Amygdala (tissue), 56 donors: ENCODE measurements at regions not wholly inside any gene's neighbourhood (a gene's known extent, or its start where the extent isn't known, plus 50 kb on each side); places are given as distances from the start of the nearest gene placed in this dataset.
"Not testable (repeated sequence)": the region's sequence is repeated elsewhere in the genome, so short reads cannot be mapped to it uniquely, and the experiment has no call there.

Experiments used
- DNase-seq, 56 donors: peaks; one replicate each; lab custom pipeline; 2025; lab: John Stamatoyannopoulos, UW

DNA sequence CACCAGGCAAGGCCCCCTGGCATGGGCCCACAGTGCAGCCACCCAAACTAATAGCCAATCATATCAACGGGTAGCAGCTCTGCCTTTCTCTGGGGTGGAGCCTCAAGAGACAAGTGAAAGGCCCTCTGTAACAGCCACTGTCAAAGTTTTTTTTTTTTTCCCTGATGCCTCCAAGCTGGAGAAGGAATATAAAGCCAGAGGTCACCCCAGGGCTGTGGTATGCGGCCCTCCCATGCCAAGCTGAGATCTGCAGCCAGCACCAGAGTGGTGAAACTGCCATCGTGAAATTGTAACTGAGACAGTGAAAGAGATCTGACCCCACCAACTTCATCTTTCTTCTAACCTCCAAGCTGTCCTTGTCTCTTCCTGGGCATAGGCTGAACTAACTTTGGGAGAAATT, 407.0 kb downstream of the KLHL4 start:
- DNase-seq: no peak

DNA sequence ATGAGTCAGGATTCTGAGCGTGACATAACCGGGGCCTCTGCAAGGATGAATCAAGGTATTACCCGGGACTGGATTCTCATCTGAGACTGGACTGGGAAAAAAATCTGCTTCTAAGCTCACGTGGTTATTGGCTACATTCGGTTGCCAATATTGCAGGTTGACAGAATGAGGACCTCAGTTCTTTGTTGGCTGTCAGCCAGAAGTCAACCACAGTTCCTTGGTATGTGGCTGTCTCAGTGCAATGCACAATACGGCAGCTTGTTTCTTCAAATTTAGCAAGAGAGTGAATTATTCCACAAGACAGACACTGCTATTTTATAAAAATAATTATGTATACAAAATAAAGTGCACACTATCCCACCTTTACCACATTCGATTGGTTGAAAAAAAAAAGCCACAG, 424.2 kb downstream of the KLHL4 start:
- no peak for DNase-seq

DNA sequence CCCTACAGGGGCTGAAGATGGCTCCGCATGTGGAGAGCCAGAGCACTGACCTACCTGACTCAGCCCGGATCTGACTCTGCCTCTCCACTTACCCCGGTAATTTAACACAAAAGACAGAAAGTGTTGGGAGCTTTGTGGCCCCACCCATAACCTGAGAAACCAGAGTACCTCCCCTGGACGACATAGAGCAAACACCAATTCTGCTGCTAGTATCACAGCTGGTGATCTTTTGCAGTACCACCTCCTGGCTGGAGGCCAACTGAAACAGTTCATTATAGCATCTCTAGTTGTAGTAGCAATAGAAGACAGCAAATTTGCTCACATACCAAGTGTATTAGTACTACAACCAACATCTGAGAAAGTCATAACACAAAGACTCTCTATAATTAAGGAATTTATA, 443.9 kb downstream of the KLHL4 start:
- no peak for DNase-seq

DNA sequence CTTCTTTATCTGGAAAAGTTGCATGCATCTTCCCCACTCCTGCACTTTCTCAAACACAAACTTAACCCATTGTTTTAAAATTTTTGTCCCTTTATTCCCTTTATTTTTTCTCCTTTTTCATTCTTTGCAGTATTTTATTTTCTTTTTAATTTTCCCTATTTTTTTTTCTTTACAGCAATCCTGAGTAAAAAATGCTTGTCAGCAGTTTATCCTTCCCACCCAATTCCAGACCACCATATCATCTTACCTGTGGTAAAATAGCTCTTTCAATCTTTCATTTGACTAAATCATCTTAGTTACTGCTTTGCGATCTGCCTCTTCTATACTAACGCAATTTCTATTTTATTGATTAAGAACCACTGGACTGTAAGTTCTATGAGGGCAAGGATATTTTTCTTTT, 450.5 kb downstream of the KLHL4 start:
- DNase-seq: no peak

DNA sequence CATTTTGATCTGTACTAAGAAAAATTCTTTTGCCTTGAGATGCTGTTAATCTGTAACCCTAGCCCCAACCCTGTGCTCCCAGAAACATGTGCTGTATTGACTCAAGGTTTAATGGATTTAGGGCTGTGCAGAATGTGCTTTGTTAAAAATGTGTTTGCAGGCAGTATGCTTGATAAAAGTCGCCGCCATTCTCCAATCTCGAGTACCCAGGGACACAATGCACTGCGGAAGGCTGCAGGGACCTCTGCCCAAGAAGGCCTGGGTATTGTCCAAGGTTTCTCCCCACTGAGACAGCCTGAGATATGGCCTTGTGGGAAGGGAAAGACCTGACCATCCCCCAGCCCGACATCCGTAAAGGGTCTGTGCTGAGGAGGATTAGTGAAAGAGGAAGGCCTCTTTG, 454.5 kb downstream of the KLHL4 start:
- DNase-seq: not testable (repeated sequence)

DNA sequence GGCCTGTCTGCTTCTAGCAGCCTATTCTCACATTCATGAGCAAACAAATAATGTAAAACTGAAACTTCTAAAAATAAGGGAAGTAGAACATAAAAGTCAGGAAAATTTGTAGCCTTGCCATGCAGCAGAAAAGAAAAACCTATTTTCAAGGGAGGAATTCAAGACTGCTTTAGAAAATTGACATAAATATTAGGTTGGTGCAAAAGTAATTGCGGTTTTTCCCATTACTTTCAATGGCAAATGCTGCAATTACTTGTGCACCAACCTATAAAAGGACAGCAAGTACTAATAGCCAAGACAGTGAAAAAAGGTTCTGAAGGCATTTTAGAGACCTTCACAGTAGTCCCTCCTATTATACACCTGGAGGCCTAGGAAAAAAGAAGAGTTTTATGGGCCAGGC, 457.8 kb downstream of the KLHL4 start:
- DNase-seq: no peak

DNA sequence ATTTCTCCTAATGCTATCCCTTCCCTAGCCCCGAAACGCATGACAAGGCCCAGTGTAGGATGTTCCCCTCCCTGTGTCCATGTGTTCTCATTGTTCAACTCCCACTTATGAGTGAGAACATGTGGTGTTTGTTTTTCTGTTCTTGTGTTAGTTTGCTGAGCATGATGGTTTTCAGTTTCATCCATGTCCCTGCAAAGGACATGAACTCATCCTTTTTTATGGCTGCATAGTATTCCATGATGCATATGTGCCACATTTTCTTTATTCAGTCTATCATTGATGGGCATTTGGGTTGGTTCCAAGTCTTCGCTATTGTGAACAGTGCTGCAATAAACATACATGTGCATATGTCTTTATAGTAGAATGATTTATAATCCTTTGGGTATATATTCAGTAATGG, 490.3 kb downstream of the KLHL4 start:
- DNase-seq: not testable (repeated sequence)

DNA sequence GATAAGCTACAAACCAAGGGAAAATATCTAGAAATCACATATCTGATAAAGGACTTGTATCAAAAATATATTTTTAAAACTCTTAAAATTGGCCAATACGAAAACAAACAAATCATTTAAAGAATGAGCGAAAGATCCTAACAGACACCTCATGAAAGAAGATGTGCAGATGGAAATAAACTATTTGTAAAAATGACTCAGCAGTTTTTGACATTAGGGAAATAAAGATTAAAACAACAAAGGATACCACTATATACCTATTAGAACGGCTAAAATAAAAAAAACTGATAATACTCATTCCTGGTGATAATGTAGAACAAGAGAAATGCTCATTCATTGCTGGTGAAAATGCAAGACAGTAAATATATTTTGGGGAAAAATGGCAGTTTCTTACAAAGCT, 506.4 kb downstream of the KLHL4 start:
- DNase-seq: no peak

DNA sequence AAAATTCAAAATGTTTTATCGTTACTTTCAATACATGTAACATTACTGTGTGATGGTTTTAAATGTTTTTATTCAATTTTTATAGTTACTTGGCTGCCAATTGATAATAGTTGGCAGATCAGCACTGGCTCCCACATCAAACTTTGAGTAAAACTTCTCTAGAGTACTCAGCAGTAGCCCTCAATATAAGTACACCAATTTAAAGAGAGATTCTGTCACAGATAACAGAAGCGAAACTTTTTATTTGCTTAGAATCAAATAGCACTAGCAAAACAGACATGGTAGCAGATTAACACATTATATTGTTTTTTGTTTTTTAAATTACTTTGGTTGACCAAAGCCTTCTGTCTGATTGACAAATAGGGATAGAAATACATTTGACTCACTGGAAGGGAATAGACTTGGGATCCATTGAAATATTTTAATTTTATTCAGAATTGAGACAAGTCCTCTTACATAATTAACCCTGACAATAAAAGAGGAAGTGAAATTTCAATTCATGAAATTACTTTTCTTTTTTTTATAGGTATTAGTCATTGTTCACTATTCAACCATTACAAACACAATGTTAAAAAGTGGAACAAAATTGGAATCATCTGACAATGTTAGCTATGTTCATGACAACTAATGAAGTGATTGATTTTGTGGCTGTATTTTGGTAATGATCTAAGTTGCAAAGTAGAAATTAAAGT, 554.9 kb downstream of the KLHL4 start:
- no peak for DNase-seq

DNA sequence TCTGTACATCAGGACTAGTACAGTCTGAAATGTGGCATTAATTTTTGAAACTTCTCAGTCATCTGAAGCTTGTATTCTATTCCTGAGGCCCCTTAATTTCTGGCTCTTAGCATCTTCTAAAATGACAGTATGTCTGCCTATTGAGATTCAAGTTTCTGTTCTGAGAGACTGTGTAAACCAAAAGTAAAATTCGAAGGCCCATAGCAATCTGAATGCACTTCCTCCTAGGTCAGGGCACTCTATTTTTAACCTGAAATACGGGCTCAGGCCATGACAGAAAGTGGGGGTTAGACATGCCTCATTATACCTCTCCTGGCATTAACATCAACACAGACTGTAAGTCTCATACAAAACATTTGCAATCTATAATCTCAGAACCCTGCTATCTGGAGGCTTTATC, 584.4 kb downstream of the KLHL4 start:
- DNase-seq: no peak

DNA sequence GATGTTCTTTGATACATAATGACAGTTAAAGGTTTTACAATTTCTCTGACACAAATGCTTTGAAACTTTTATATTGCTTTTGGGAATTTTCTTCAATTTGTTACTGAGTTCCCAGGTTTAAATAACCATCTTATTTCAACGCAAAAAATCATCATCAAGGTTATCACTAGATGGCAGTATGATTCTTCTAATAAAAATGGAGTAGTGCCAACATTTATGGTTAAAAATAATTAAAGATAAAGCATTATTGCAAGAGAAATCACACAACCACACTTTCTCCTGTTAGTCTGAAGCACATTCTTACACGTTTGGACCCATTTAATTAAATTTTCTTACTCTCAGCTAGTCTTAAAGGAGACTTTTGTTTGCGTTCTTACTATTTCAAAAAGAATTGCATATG, 611.3 kb upstream of the CPXCR1 start:
- DNase-seq: no peak

DNA sequence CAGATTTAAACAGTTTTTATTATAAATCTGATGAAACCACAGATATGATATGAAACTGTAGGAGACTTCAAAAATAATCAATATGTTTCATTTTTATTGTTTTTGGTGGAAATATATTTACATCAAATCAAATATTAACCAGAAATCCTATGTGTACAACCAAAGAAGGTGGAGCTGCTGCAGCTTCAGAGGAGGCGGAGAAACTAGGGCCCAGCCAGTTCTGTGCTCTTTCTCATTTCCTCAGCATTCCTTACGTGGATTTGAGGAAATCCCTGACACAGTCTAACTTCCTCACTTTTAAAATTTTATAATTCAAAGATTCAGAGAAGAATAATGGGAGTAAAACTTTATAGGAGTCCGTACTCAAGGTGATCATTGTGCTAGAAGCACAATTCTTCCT, 610.7 kb upstream of the CPXCR1 start:
- no peak for DNase-seq

DNA sequence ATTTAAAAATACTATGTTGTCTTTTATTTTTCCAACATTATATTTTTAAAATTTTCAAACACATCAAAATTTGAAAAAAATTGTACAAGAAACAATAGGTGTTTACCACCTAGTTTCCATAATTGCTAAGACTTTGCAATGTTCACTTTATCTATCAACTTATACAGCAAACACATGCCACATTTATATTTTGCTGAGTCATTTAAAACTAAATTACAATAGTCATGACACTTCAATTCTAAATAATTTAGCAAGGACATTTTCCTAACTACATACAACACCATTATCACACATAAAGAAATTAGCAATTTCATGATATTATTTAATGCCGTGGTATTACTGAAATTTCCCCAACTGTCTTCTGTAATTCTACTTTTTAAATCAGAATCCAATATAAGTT, 600.4 kb upstream of the CPXCR1 start:
- DNase-seq: no peak

DNA sequence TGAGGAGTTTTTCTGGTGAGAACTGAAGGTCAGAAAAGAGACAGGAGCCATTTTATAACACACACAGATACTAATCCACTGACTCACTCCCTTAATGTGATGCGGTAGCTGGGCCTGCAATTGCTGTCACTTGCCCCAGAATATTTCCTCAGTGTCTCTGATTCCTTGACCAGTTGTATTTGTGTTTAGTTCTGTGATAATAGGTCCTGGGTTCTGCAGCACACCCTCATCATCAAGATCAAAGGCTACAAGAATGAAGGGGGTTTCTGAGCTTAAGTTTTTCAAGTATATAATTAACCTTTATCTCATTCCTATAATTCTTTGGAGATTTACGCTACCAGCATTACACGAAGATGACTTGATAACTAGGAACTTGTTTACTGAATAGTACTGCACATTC, 576.5 kb upstream of the CPXCR1 start:
- DNase-seq: no peak

DNA sequence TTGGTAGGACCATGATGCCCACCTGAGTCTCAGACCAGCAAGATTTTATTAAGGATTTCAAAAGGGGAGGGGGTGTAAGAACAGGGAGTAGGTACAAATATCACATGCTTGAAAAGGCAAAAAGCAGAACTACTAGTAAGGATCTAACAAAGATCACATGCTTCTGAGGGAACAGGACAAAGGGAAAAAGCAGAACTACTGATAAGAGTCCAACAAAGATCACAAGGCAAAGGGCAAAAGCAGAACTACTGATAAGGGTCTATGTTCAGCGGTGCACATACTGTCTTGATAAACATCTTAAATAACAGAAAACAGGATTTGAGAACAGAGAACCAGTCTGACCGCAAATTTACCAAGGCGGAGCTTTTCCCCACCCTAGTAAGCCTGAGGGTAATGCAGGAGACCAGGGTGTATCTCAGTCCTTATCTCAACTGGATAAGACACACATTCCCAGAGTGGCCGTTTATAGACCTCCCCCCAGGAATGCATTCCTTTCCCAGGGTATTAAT, 573.0 kb upstream of the CPXCR1 start:
- not testable (repeated sequence) for DNase-seq

DNA sequence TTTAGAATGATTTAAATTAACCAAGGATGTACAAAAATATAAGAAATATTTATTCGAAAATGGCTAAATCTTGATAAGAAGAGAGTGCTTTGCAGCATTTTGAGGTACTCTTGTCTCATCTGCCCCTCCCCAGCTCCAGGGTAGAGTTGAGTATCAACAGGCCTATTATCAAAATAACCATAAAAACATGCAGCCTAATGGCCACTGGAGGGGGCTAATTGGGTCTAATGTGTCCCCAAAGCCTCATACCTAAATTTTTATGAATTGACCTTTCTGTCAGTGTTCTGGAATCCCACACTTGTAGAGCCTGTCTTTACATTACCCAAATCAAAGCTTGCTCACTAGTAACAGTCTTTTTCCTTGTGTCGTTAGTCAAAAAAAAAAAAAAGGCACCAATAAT, 544.9 kb upstream of the CPXCR1 start:
- DNase-seq: no peak

DNA sequence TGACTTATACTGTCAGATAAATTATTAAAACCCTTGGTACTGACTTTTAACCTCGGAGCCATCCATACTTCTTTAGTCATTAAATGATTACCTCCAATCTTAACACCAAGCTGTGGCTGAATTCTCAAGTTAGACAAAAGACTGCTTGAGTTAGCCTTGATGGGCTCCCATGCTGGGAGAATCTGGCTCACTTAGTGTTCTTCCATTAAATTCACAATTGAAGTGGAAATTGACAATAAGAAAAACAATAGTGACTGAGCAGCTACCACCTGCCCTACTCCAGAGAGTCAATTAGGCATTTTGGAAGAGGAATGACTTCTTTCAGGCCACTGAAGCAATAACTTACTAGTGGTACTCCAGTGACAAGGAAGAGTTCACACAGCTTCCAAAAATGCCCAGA, 503.0 kb upstream of the CPXCR1 start:
- no peak for DNase-seq

DNA sequence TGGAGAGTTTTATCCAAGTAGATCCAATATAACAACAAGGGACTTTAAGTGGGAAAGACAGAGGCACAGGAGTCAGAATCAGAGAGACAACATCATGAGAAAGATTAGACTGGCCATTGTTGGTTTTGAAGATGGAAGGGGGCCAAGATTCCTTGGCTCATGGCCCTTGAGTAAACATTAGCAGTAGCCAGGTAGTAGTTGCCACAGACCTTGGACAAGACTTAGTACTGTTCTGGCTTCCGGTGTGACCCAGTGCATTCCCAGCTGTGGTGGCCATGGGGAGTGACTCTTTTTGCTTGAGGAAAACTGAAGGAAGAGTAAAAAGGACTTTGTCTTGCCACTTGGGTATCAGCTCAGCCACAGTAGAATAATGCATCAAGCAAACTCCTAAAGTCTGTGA, 462.2 kb upstream of the CPXCR1 start:
- no peak for DNase-seq

DNA sequence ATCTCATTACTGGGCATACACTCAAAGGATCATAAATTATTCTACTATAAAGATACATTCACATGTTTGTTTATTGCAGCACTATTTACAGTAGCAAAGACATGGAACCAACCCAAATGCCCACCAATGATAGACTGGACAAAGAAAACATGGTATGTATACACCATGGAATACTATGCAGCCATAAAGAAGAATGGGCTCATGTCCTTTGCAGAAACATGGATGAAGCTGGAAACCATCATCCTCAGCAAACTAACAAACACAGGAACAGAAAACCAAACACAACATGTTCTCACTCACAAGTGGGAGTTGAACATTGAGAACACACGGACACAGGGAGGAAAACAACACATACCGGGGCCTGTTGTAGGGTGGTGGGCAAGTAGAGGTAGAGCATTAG, 433.1 kb upstream of the CPXCR1 start:
- DNase-seq: not testable (repeated sequence)

DNA sequence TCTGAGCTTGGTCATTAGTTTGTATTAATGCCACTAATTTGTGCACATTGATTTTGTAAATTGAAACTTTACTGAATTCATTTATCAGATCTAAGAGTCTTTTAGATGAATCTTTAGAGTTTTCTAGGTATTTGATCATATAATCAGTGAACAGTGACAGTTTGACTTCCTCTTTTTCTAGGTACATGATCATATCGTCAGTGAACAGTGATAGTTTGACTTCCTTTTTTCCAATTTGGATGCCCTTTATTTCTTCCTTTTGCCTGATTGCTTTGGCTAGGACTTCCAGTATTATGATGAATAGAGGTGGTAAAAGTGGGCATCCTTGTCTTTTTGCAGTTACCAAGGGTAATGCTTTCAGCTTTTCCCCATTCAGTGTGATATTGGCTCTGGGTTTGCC, 421.4 kb upstream of the CPXCR1 start:
- DNase-seq: no peak

DNA sequence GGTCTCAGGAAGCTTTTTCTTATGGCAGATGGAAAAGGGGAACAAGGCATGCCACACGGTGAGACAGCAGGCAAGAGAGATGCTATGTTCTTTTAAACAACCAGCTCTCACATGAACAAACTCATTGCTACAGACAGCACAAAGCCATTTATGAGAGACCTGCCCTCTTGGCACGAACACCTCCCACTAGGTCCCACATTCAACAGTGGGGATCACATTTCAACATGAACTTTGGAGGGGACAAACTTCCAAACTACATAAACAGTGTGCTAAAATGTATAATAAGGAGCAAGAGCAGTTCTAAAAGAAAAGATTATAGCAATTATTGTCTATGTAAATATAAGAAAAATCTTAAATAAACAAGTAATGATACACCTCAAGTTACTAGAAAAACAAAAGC, 391.8 kb upstream of the CPXCR1 start:
- DNase-seq: no peak

DNA sequence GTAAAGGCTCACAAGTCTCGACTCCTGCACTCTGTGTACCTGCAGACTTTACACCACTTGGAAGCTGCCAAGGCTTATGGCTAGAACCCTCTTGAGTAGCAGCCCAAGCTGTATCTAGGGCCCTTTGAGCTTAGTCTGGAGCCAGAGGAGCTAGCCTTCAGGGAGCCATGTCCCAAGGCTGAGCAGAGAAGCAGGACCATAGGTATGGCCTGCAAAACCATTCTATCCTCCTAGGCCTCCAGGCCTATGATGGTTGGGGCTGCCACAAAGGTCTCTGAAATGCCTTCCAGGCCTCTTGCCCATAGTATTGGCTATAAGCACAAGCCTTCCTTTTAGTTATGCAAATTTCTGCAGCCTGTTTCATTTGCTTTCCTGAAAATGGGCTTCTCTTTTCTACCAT, 380.7 kb upstream of the CPXCR1 start:
- DNase-seq: no peak

DNA sequence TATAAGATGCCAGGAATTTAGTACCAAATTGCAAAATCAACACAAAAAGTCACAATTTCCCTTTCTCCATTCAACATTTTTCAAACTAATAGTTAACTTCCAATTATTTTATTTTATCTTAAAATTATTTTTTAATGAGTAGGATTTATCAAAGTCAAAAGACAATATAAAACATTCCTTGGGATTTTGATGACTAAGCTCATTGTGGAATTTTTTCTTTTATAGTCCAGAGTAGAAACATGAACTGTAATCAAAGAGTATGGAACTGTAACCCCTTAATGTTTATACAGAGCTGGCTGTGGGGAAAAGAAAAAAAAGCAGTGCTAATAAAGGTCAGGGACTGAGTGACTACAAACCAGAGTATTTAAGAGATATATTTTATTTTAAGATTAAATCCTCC, 368.6 kb upstream of the CPXCR1 start:
- no peak for DNase-seq
